Activated T-cell treated with anti-CD3 and anti-CD28 coated beads, Interleukin-2, amount 50 U/mL, for 4 hours (primary cell): ENCODE measurements at regions not wholly inside any gene's neighbourhood (a gene's known extent, or its start where the extent isn't known, plus 50 kb on each side); places are given as distances from the start of the nearest gene placed in this dataset.

ENCODE experiments used
- ATAC-seq, 2 donors: fragments of 200-7000 bp; cut with Tn5 transposase; one replicate each; pipeline ENCODE4 v1.10.0; 2021
- DNase-seq: peaks from one replicate; pipeline ENCODE4 v3.0.0-alpha.2; 2020
- H3K27me3 Mint-ChIP-seq: one replicate; pipeline ENCODE4 v1.8.0; 2021; ENCODE audit warnings: low read depth, mixed read lengths
- H3K36me3 Mint-ChIP-seq: one replicate; pipeline ENCODE4 v1.8.0; 2022; ENCODE audit warnings: mixed read lengths; ENCODE audit not compliant: insufficient read depth
- H3K4me1 Mint-ChIP-seq: one replicate; pipeline ENCODE4 v1.8.0; 2021; ENCODE audit warnings: low read depth, mixed read lengths
- H3K4me3 Mint-ChIP-seq: one replicate; pipeline ENCODE4 v1.8.0; 2021; ENCODE audit warnings: mild to moderate bottlenecking, moderate library complexity, mixed read lengths
- H3K9me3 Mint-ChIP-seq: one replicate; pipeline ENCODE4 v1.8.0; 2021; ENCODE audit warnings: mixed read lengths

DNA sequence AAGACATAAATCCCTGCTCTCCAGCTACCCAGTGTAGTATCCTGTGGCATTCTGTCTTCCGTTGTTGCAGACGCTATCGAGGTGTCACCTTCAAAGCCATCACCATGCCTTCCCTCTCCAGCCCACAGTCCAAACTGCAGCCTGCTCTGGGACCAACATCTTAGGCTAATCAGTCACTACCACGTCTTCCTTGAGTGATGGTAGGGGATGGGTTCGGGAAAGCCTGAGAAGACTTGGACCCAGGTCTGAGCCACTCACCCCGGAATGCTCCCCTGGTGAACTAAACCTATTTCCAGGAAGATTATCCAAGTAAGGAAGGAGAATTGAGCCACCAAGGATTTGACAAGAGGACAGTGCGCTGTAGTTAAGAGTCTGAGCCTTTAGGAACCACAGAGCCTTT is 52.9 kb upstream of the IRX1 start:
- Mint-ChIP-seq H3K9me3 (peaks cover 22% of the 10 kb centered on the region), H3K36me3 (no peaks in the 10 kb centered on the region), H3K4me1 (no peaks in the 10 kb centered on the region), H3K4me3 (no peak overlapping the region), H3K27me3 (no peaks in the 10 kb centered on the region)
- ATAC-seq (no peak), DNase-seq (no peak)

DNA sequence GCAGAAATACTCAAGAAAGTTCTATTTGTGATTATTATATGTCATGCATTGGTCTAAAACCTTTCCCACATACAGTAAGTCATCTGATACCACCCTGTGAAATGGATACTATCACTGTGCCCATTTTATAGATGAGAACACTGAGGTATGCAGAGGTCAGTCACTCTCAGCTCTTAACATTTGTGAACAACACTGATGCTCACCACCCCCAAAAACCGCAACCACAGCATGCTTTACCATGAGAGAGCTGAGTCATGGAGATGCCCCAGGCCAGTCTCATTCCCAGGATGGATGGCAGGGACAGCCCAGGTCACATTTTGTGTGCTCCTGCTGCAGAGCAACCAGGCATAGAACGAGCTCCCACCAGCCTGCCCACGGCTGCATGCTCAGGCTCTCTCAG is 53.5 kb upstream of the IRX1 start:
- no peaks in the 10 kb centered on the region for H3K27me3 Mint-ChIP-seq
- H3K4me1 Mint-ChIP-seq, result no peaks in the 10 kb centered on the region

DNA sequence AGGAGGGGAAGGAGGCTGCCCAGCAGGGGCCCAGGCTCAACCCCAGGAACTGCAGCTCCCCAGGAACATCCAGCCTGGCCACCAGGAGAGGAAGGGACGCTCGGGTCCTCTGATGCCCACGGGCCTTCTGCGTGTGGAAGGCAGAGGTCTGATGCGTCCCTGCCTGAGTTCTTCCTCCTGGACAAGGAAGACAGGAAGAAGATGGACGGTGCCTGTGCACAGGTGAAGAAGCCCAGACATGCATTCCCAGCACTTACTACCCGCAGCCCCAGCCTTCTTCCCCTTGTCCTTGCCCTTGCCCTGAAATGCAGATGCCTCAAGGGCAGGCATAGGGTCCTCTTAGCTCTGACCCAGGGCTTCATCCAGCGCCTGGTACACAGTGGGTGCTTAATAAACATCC is 56.7 kb upstream of the IRX1 start:
- H3K27me3 Mint-ChIP-seq, result no peaks in the 10 kb centered on the region
- no peak for ATAC-seq
- H3K9me3 Mint-ChIP-seq, result peaks cover 12% of the 10 kb centered on the region
- H3K36me3 Mint-ChIP-seq, result no peaks in the 10 kb centered on the region
- H3K4me3 Mint-ChIP-seq, result no peak overlapping the region
- H3K4me1 Mint-ChIP-seq, result no peaks in the 10 kb centered on the region
- DNase-seq, result no peak

More for the DNA sequence above, 53.5 kb upstream of the IRX1 start:
- DNase-seq (no peak), ATAC-seq (no peak)
- Mint-ChIP-seq H3K9me3 (peaks cover 19% of the 10 kb centered on the region), H3K4me3 (no peak overlapping the region), H3K36me3 (no peaks in the 10 kb centered on the region)

DNA sequence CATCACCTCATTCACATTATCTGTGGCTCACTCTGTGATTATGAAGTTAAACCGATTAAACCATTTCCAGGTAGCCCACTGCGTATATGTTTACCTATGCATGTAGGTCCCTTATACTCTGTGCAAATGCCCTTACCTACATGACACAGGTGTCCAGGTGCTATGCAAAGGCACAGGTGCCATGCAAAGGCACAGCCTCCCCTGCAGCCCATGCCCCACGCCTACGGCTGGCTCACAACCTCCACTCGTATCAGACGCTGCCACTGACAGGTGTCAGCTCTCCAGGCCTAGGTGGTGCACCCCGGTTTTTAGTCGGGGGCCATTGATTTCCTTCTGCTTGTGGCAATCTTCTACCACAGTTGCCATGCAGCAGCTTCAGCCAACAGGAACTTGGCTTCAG is 57.7 kb upstream of the IRX1 start:
- Mint-ChIP-seq H3K4me3 (no peak overlapping the region), H3K36me3 (no peaks in the 10 kb centered on the region), H3K4me1 (no peaks in the 10 kb centered on the region), H3K9me3 (peaks cover 16% of the 10 kb centered on the region), H3K27me3 (no peaks in the 10 kb centered on the region)
- DNase-seq (no peak), ATAC-seq (no peak)

DNA sequence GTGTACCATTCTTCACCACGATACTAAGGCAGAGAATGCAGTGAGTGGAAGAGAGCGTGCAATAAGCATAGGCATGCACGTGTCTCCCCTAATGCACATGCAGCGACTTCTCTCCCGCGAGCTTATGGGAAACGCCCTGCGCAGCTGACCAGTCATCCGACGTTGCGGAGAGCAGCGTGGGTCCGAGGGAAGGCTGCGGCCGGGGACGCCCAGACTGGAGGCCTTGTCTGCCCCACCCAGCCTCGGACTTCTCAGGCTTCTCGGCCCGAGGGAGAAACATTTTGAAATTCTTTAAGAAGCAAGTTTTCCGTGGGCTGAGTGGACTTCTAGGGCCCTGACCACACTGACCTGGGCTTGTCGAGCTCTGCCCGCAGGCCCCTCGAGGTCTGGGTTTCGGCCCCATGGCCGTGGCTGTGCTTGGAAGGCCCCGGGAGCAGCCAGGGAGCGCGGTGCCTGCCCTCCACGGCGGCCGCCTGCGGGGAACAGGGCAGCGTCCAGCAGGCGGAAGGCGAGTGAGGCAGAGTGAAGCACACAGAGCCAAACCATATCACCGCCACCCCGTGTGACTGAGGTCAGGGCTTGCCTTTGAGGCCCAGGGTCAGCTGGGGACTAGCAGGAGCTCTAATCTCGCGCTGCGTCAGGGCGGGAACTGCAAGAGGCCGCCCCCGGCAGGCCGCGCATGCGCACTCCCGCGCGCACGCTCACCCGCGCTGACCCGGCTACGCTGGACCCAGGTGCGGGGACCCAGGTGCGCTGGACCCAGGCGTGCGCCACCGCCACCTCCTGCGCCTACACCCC is 60.0 kb upstream of the IRX1 start:
- H3K27me3 Mint-ChIP-seq, result no peaks in the 10 kb centered on the region
- H3K4me1 Mint-ChIP-seq, result no peaks in the 10 kb centered on the region
- no peak for ATAC-seq
- no peak overlapping the region for H3K4me3 Mint-ChIP-seq
- H3K36me3 Mint-ChIP-seq, result no peaks in the 10 kb centered on the region
- no peak for DNase-seq
- peaks cover 17% of the 10 kb centered on the region for H3K9me3 Mint-ChIP-seq

DNA sequence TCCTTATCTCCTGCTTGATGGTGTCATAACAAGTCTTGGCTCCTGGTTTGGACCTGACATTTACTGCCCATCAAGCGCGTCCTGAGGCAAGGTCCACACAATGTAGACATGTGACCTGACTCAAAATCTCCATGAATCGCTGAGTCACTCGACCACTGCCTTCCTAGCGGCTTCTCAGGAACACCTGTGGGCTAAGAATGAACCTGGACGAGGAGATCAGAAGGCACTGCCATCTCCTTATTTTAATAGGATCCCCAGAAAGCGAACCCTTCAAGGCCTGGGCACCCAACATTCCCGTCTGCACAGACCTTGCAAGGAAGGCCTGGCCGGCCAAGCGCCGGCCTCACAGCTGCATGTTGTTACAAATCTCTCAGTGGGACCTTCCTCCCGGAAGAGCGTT is 60.6 kb upstream of the IRX1 start:
- H3K9me3 Mint-ChIP-seq, result peaks cover 17% of the 10 kb centered on the region
- H3K4me3 Mint-ChIP-seq, result no peak overlapping the region
- ATAC-seq, result no peak
- H3K27me3 Mint-ChIP-seq, result no peaks in the 10 kb centered on the region
- no peak for DNase-seq
- no peaks in the 10 kb centered on the region for H3K4me1 Mint-ChIP-seq
- no peaks in the 10 kb centered on the region for H3K36me3 Mint-ChIP-seq

DNA sequence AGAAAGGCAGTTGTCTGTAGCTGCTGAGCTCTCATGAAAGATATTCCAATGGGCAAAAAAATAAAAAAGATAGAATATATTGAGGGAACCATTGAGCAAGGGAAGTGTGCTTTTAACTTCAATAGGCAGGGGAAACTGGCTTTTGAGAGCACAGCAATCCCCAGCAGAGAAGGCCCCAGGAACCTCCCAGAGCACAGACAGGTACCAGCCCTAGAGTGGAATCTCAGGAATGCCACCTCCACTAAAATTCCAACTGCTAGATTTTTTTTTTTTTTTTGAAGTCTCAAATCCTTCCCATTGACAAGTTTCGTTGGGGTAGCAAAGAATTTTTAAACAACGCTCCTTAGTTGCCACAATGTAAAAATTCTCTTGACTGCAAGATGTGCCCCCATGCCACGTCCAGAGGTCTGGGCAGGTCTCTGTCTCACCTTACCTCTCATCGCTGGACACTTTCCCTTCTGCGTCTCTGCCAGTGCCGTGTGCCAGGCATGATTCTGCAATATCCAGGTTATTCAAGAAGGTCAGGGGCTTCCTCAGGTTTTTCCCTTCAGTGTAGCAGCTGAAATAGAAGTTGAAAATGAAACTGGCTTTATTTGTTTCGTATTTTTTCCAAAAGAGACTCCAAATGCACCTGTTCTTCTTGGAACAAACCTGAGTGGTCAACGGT is 64.2 kb upstream of the IRX1 start:
- no peak overlapping the region for H3K4me3 Mint-ChIP-seq
- no peaks in the 10 kb centered on the region for H3K27me3 Mint-ChIP-seq
- no peaks in the 10 kb centered on the region for H3K36me3 Mint-ChIP-seq
- no peak for ATAC-seq
- H3K9me3 Mint-ChIP-seq, result peaks cover 16% of the 10 kb centered on the region
- no peak for DNase-seq
- no peaks in the 10 kb centered on the region for H3K4me1 Mint-ChIP-seq

DNA sequence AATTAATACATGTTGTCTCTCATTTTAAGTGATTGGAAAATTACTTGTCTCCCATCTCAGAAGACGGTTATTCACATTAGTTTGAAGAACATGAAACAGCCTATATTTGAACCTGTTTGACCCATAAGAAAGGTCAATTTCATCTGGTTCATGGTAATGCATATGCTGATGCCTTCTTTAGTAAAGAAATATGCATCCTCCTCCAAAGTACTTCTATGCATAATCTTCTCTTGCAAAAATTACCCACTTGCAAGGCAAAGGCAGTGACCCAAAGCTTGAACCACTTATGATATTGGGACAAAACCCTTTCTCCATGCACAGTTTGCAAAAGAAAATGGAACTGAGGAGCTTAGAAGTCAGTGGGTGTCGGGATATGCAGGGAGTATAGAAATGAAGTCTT is 65.4 kb upstream of the IRX1 start:
- DNase-seq (no peak), ATAC-seq (no peak)
- Mint-ChIP-seq H3K36me3 (no peaks in the 10 kb centered on the region), H3K4me1 (no peaks in the 10 kb centered on the region), H3K4me3 (no peak overlapping the region), H3K27me3 (no peaks in the 10 kb centered on the region), H3K9me3 (peaks cover 16% of the 10 kb centered on the region)

DNA sequence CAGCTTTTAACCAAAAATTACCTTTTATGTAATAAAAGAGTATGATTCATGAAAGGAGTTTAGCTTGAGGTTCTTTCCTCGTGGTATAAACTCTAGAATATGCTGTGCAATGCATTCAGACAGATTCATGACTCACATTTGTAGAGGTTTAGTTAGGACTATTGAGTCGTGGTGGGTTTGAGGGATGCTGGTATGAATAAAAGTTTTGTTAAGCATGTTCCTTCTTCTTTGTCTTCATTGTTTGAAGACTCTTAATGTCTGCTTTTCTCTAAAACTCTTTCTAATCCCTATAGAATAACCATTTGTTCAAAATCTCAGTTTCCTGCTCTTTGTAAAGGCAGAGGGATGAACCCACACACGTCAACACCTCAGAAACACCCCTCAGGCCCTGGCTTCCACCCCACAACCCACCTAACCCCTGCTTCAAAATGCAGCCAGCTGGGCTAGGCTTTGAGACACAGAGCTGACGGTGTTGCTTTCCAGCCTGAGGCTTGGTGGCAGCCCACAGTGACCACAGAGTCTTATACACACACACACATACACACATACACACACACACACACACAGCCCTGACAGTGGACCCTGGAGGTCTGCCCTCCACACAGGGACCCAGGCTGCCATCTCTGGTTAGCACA is 69.0 kb upstream of the IRX1 start:
- Mint-ChIP-seq H3K4me3 (no peak overlapping the region), H3K27me3 (no peaks in the 10 kb centered on the region), H3K36me3 (no peaks in the 10 kb centered on the region), H3K4me1 (no peaks in the 10 kb centered on the region), H3K9me3 (peaks cover 12% of the 10 kb centered on the region)
- no peak for DNase-seq
- ATAC-seq, result no peak

DNA sequence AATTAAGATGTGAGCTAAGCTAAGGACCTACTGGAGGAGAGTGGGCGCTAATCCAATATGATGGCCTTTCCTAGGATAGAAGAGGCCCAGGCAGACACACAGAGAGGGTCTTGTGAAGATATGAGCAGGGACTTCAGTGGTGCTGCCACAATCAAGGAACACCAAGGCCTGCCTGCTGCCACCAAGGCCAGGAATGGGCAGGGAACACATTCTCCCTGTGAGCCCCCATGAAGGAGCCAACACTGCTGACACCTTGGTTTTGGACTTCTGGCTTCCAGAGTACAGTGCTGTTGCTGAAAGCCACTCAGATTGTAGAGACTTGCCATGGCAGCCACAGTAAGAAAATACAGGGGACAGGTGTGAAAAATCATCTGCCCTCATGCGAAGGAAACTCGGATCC is 73.1 kb upstream of the IRX1 start:
- Mint-ChIP-seq H3K27me3 (no peaks in the 10 kb centered on the region), H3K4me1 (no peaks in the 10 kb centered on the region), H3K36me3 (no peaks in the 10 kb centered on the region), H3K4me3 (no peak overlapping the region), H3K9me3 (peaks cover 9% of the 10 kb centered on the region)
- DNase-seq, result no peak
- no peak for ATAC-seq

DNA sequence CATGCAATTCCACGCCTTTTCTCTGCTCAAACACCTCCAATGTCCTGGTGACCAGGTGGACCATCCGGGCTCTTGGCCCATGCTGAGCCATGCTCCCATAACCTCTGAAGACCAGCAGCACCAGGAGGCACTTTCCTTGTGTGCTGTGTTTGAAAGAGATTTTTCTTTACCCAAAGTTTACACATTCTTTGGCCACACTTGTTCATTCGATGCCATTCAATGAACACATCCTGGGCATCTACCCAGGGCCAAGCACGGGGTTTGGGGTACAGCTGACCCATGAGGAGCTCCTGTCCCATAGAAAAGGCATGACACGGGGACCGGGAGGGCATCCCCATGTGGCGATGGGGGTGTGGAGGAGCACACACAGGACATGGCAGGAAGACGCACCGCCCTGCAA is 77.1 kb upstream of the IRX1 start:
- ATAC-seq (no peak), DNase-seq (no peak)
- Mint-ChIP-seq H3K36me3 (no peaks in the 10 kb centered on the region), H3K4me1 (no peaks in the 10 kb centered on the region), H3K9me3 (no peaks in the 10 kb centered on the region), H3K27me3 (no peaks in the 10 kb centered on the region), H3K4me3 (no peak overlapping the region)

DNA sequence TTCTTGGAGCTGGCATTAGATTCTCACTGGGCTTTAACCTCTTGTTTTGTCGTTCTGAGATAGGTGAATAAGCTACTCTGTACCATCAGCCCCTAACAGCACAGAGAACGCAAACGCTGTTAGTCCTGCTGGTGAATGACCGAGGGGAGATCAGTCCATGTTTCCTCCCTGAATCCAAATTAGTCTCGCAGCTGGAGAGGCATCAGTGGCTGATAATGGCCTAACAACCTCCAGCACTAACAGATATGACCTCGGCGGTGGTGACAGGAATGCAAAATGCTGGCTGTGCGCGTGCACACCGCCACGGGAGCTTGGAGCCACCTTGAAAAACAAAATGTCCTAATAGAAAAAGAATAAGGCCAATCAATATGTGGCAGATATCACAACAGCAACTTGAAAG is 77.6 kb upstream of the IRX1 start:
- ATAC-seq (no peak), DNase-seq (no peak)
- no peaks in the 10 kb centered on the region for H3K27me3 Mint-ChIP-seq
- H3K36me3 Mint-ChIP-seq, result no peaks in the 10 kb centered on the region
- no peaks in the 10 kb centered on the region for H3K9me3 Mint-ChIP-seq
- no peaks in the 10 kb centered on the region for H3K4me1 Mint-ChIP-seq
- H3K4me3 Mint-ChIP-seq, result no peak overlapping the region

DNA sequence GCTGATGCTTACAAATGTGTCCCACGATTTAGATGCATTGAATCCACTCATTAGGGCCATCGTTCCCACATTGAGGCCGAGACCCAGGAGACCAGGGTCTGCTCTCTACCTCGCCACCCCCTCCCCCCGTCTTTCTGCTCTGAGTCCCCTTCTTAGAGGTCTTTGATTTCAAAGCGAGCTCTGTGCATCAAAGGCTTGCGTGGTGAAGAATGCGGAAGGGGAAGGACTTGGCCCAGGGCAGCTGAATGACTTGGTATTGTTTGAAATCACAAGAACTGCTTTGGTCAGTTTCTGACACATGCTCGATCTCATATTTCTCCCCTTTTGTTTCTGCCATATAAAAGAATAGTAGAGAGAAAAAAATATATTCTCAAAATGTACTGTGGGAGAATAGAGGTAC is 78.3 kb upstream of the IRX1 start:
- Mint-ChIP-seq H3K4me3 (no peak overlapping the region), H3K36me3 (no peaks in the 10 kb centered on the region), H3K27me3 (no peaks in the 10 kb centered on the region), H3K9me3 (no peaks in the 10 kb centered on the region), H3K4me1 (no peaks in the 10 kb centered on the region)
- DNase-seq (no peak), ATAC-seq (no peak)

DNA sequence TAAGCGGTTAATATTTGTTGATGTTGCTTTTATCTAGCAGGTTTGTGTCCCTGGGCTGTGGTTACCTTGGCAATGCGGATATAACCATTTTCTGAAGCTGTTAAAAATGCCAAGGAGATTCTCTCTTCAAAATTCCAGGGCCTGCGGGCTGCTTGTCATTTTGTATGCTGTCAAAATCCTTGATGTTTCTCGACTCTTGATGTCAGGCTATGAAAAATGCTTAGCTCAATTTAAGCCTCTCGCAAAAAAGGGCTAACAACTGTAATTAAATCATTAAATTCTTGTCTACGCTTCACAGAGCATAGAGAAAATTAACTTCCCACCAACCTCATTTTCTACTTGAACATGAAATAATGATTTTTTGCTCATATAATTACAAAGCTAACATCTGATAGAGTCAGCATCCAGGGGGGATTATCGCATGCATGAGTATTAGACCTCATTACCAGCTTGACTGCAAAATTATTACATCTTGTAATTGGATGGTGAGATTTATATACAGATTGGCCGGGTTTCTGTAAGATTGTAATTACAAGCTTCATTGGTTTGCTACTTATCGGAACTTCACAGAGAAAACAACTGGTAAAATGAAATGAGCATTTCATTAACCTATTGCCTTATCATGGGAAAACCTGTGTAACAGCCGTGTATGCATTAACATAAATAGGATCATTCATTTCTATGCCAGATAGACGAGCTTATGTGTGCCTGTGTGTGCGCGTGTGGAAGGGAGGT is 83.1 kb upstream of the IRX1 start:
- H3K4me3 Mint-ChIP-seq, result no peak overlapping the region

More for the DNA sequence above, 83.1 kb upstream of the IRX1 start:
- Mint-ChIP-seq H3K9me3 (peaks cover 5% of the 10 kb centered on the region), H3K4me1 (no peaks in the 10 kb centered on the region), H3K36me3 (no peaks in the 10 kb centered on the region), H3K27me3 (no peaks in the 10 kb centered on the region)
- DNase-seq (no peak), ATAC-seq (no peak)
